ENCODE measurements at regions not wholly inside any gene's neighbourhood (a gene's known extent, or its start where the extent isn't known, plus 50 kb on each side); places are given as distances from the start of the nearest gene placed in this dataset.

- Histone ChIP-seq H3K4me1 (peaks cover 0 to 6% (median 0%) of the 10 kb centered on the region in 12 donors), H3K4me3 (no peak overlapping the region), H3K36me3 (no peaks in the 10 kb centered on the region), H3K27ac (no peak overlapping the region), H3K9me3 (no peaks in the 10 kb centered on the region), H3K27me3 (no peaks in the 10 kb centered on the region)
- intact Hi-C loops (cut with DNase I), result no loop called here
- no peak for ATAC-seq
- DNase-seq, result no peak
- 93 to 96% (median 95%) methylated on average over 3 of the region's 3 CpGs for WGBS, 4 donors
- TF ChIP-seq POLR2A (IDR thresholded peaks at IDR 0.05), result no peak
- no peak for TF ChIP-seq CTCF (IDR thresholded peaks at IDR 0.05)
These were observed 63.3 kb upstream of the HTR4 start for GRCh38 chr5:148717668-148718067.

- Histone ChIP-seq H3K4me3 (no peak overlapping the region), H3K36me3 (no peaks in the 10 kb centered on the region), H3K9me3 (no peaks in the 10 kb centered on the region), H3K27ac (no peak overlapping the region), H3K4me1 (peaks cover 0 to 6% (median 0%) of the 10 kb centered on the region in 12 donors), H3K27me3 (no peaks in the 10 kb centered on the region)
- ATAC-seq, result no peak
- TF ChIP-seq CTCF (IDR thresholded peaks at IDR 0.05), result no peak
- no peak for TF ChIP-seq POLR2A (IDR thresholded peaks at IDR 0.05)
- intact Hi-C loops (cut with DNase I), result loop anchor here in 2 of 10 donors (5.0 to 10.0 kb wide), 3 partner anchors 272 to 775 kb away; no protein-coding TSS in a partner anchor
- no peak for DNase-seq
- 70 to 79% (median 76%) methylated on average over 3 of the region's 3 CpGs for WGBS, 4 donors
These were observed 65.3 kb upstream of the HTR4 start for GRCh38 chr5:148719605-148720004.

- H3K9me3 ChIP-seq, result no peaks in the 10 kb centered on the region
- H3K4me1 ChIP-seq, result peaks cover 0 to 6% (median 0%) of the 10 kb centered on the region in 12 donors
- H3K27me3 ChIP-seq, result no peaks in the 10 kb centered on the region
- ATAC-seq (peak in 1 of 4 donors; percentile 14), DNase-seq (no peak)
- no peak for TF ChIP-seq CTCF (IDR thresholded peaks at IDR 0.05)
- TF ChIP-seq POLR2A (IDR thresholded peaks at IDR 0.05), result no peak
- H3K36me3 ChIP-seq, result no peaks in the 10 kb centered on the region
- intact Hi-C loops (cut with DNase I), result loop anchor here in 2 of 10 donors (5.0 to 10.0 kb wide), 3 partner anchors 273 to 775 kb away; no protein-coding TSS in a partner anchor
- H3K27ac ChIP-seq, result no peak overlapping the region
- no peak overlapping the region for H3K4me3 ChIP-seq
These were observed 65.9 kb upstream of the HTR4 start for GRCh38 chr5:148720257-148720656.

- intact Hi-C loops (cut with DNase I), result loop anchor here in 2 of 10 donors (5.0 to 10.0 kb wide), 3 partner anchors 276 to 778 kb away; no protein-coding TSS in a partner anchor
These were observed 68.8 kb upstream of the HTR4 start for GRCh38 chr5:148723143-148723542.

More at GRCh38 chr5:148723143-148723542, 68.8 kb upstream of the HTR4 start:
- no peak overlapping the region for H3K4me3 ChIP-seq
- no peak for DNase-seq
- no peak for ATAC-seq
- TF ChIP-seq CTCF (IDR thresholded peaks at IDR 0.05), result no peak
- no peak for TF ChIP-seq POLR2A (IDR thresholded peaks at IDR 0.05)
- H3K36me3 ChIP-seq, result no peaks in the 10 kb centered on the region
- peaks cover 0 to 6% (median 0%) of the 10 kb centered on the region in 12 donors for H3K4me1 ChIP-seq
- H3K27me3 ChIP-seq, result no peaks in the 10 kb centered on the region
- H3K9me3 ChIP-seq, result no peaks in the 10 kb centered on the region
- H3K27ac ChIP-seq, result no peak overlapping the region
